Adrenal gland (tissue), 5 donors: ENCODE measurements at regions not wholly inside any gene's neighbourhood (a gene's known extent, or its start where the extent isn't known, plus 50 kb on each side); places are given as distances from the start of the nearest gene placed in this dataset.
"Not testable (repeated sequence)": the region's sequence is repeated elsewhere in the genome, so short reads cannot be mapped to it uniquely, and the experiment has no call there.

Source experiments
- POLR2A ChIP-seq, 2 donors: fragments of 450-650 bp; IDR thresholded peaks; one replicate each; pipeline ENCODE4 v1.6.1; 2017; ENCODE audit warnings: antibody characterized with exemption in 2 of 2, mild to moderate bottlenecking in 2 of 2, moderate library complexity in 1 of 2
- TF ChIP-seq, protein P1 (sequence below), 6 experiments: fragments of 450-650 bp in 4 of 6; fragments of 200-600 bp in 2 of 6; sonication (generic) in 1 of 6; IDR thresholded peaks; 1 replicate in 5 of 6; 2 replicates in 1 of 6; pipeline versions ENCODE4 v1.5.1 to v1.8.0; 2016 to 2021; ENCODE audit warnings: antibody characterized with exemption in 6 of 6, mild to moderate bottlenecking in 2 of 6, moderate library complexity in 1 of 6
- donor health status: DM: no; HTN: no; CAD: no.

DNA sequence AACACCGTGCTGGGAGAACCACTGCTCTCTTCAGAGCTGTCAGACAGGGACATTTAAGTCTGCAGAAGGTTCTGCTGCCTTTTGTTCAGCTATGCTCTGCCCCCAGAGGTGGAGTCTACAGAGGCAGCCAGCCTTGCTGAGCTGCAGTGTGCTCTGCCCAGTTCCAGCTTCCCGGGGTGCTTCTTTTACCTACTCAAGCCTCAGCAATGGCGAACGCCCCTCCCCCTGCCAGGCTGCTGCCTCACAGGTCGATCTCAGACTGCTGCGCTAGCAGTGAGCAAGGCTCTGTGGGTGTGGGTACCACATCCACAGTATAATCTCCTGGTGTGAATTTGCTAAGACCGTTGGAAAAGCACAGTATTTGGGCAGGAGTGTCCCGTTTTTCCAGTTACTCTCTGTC is 133.1 kb upstream of the PHYHIPL start:
- TF ChIP-seq, protein P1, sequence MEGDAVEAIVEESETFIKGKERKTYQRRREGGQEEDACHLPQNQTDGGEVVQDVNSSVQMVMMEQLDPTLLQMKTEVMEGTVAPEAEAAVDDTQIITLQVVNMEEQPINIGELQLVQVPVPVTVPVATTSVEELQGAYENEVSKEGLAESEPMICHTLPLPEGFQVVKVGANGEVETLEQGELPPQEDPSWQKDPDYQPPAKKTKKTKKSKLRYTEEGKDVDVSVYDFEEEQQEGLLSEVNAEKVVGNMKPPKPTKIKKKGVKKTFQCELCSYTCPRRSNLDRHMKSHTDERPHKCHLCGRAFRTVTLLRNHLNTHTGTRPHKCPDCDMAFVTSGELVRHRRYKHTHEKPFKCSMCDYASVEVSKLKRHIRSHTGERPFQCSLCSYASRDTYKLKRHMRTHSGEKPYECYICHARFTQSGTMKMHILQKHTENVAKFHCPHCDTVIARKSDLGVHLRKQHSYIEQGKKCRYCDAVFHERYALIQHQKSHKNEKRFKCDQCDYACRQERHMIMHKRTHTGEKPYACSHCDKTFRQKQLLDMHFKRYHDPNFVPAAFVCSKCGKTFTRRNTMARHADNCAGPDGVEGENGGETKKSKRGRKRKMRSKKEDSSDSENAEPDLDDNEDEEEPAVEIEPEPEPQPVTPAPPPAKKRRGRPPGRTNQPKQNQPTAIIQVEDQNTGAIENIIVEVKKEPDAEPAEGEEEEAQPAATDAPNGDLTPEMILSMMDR (IDR thresholded peaks at IDR 0.05), result not testable (repeated sequence)
- not testable (repeated sequence) for TF ChIP-seq POLR2A (IDR thresholded peaks at IDR 0.05)
